Lower lobe of right lung (tissue), 2 donors: ENCODE measurements at regions not wholly inside any gene's neighbourhood (a gene's known extent, or its start where the extent isn't known, plus 50 kb on each side); places are given as distances from the start of the nearest gene placed in this dataset.

Source experiments
- ATAC-seq, 2 donors: fragments of 200-7000 bp; cut with Tn5 transposase; one replicate each; pipeline ENCODE4 v1.9.1; 2020 to 2022; ENCODE audit warnings: mild to moderate bottlenecking in 2 of 2, moderate library complexity in 2 of 2
- DNase-seq: peaks from one replicate; pipeline ENCODE4 v3.0.0-alpha.2; 2020
- H3K27ac ChIP-seq: fragments of 200-600 bp; one replicate; pipeline ENCODE4 v1.8.0; 2022
- H3K27me3 ChIP-seq: fragments of 200-600 bp; one replicate; pipeline ENCODE4 v1.8.0; 2022; ENCODE audit warnings: low read depth
- H3K36me3 ChIP-seq: fragments of 200-600 bp; one replicate; pipeline ENCODE4 v1.8.0; 2022; ENCODE audit warnings: mild to moderate bottlenecking
- H3K4me1 ChIP-seq: fragments of 200-600 bp; one replicate; pipeline ENCODE4 v1.8.0; 2022
- H3K4me3 ChIP-seq: fragments of 200-600 bp; one replicate; pipeline ENCODE4 v1.8.0; 2022; ENCODE audit warnings: mild to moderate bottlenecking
- H3K9me3 ChIP-seq: fragments of 200-600 bp; one replicate; pipeline ENCODE4 v1.8.0; 2022
- intact Hi-C: fragments of 100-400 bp; cut with DNase I; formaldehyde crosslinking; loops from one replicate; pipeline ENCODE4 v1.11.0; 2022
- TF ChIP-seq, protein P1 (sequence below): fragments of 200-600 bp; IDR thresholded peaks from one replicate; pipeline ENCODE4 v1.8.0; 2022; ENCODE audit warnings: antibody characterized with exemption, mild to moderate bottlenecking
- donor health status: DM: no; HTN: yes; CAD: no; lungs with severe emphysema.

GRCh38 chr6:134111062-134111677 lies 58.7 kb upstream of the SLC2A12 start:
- Histone ChIP-seq H3K36me3 (no peaks in the 10 kb centered on the region), H3K4me1 (no peaks in the 10 kb centered on the region), H3K4me3 (no peak overlapping the region), H3K27me3 (peaks cover 3% of the 10 kb centered on the region), H3K9me3 (no peaks in the 10 kb centered on the region), H3K27ac (no peak overlapping the region)
- ATAC-seq (peak; percentile 34 to 79), DNase-seq (no peak)
- TF ChIP-seq, protein P1, sequence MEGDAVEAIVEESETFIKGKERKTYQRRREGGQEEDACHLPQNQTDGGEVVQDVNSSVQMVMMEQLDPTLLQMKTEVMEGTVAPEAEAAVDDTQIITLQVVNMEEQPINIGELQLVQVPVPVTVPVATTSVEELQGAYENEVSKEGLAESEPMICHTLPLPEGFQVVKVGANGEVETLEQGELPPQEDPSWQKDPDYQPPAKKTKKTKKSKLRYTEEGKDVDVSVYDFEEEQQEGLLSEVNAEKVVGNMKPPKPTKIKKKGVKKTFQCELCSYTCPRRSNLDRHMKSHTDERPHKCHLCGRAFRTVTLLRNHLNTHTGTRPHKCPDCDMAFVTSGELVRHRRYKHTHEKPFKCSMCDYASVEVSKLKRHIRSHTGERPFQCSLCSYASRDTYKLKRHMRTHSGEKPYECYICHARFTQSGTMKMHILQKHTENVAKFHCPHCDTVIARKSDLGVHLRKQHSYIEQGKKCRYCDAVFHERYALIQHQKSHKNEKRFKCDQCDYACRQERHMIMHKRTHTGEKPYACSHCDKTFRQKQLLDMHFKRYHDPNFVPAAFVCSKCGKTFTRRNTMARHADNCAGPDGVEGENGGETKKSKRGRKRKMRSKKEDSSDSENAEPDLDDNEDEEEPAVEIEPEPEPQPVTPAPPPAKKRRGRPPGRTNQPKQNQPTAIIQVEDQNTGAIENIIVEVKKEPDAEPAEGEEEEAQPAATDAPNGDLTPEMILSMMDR, result peak; percentile 81
- intact Hi-C loops, result no loop called here

DNA sequence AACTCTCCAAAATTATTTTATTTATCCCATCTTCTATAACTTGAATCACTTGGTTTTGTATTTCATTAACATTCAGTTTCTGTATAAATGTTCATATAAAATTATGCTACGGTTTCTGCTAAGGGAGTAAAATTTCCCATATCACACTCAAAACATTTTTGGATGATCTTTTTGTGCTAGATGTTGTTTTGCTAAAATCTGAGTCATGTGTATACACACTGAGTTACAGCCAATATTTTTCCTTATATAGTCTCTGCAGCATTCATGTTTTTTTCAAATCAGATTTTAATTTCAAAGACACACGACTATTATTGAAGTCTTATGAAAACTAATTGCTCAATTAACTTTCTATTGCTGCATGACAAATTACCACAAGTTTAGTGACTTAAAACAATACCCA lies 54.3 kb upstream of the SLC2A12 start:
- no peaks in the 10 kb centered on the region for H3K4me1 ChIP-seq
- TF ChIP-seq, protein P1, result no peak
- DNase-seq (no peak), ATAC-seq (no peak)
- no peak overlapping the region for H3K4me3 ChIP-seq
- H3K27me3 ChIP-seq, result no peaks in the 10 kb centered on the region
- H3K36me3 ChIP-seq, result no peaks in the 10 kb centered on the region
- H3K9me3 ChIP-seq, result no peaks in the 10 kb centered on the region
- no peak overlapping the region for H3K27ac ChIP-seq
- intact Hi-C loops, result no loop called here

DNA sequence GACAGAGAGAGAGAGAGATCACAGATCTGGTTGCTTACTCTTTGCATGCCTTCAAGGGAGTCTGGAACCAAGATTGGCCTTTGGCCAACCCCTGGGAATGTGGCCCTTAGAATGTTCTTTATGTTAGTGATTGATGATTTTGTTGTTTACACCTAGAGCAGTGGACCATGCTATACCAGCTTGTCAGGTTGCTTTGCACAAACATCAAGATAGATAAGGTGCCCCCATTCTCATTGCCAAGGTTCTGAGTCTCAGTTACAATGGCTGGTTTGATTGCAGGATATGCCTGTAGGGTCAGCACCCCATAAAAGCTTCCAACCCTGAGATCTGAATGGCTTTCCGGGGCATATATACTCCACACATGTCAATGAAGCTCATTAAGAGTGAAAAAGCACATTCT lies 53.5 kb upstream of the SLC2A12 start:
- no peak for DNase-seq
- Histone ChIP-seq H3K4me3 (no peak overlapping the region), H3K27me3 (no peaks in the 10 kb centered on the region), H3K4me1 (no peaks in the 10 kb centered on the region), H3K36me3 (no peaks in the 10 kb centered on the region), H3K27ac (no peak overlapping the region), H3K9me3 (no peaks in the 10 kb centered on the region)
- ATAC-seq, result no peak
- TF ChIP-seq, protein P1, result no peak
- intact Hi-C loops, result no loop called here

DNA sequence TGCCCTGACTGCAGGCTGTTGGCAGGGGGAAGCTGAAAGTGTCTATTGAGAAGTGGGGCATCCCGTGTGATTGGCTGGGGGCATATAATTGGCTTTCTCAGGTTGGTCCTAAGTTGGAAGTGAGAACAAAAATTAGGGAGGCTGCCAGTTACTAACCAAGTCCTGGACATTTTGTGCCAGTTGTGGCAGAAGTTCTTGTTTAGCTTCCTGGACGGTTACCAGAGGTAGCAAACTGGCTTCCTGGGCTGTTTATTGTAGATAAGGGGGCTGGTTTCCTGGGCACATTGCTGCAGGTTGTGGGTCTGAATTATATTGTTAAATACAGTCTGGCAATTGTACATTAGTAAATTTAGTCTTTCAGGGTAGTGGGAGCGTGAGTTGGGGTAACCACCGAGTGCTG lies 50.6 kb upstream of the SLC2A12 start:
- Histone ChIP-seq H3K4me3 (no peak overlapping the region), H3K4me1 (no peaks in the 10 kb centered on the region), H3K27me3 (no peaks in the 10 kb centered on the region), H3K27ac (no peak overlapping the region), H3K9me3 (no peaks in the 10 kb centered on the region), H3K36me3 (no peaks in the 10 kb centered on the region)
- TF ChIP-seq, protein P1, result no peak
- DNase-seq (no peak), ATAC-seq (no peak)
- intact Hi-C loops, result no loop called here
